ENCODE measurements at regions not wholly inside any gene's neighbourhood (a gene's known extent, or its start where the extent isn't known, plus 50 kb on each side); places are given as distances from the start of the nearest gene placed in this dataset.
"Not testable (repeated sequence)": the region's sequence is repeated elsewhere in the genome, so short reads cannot be mapped to it uniquely, and the experiment has no call there.

DNA sequence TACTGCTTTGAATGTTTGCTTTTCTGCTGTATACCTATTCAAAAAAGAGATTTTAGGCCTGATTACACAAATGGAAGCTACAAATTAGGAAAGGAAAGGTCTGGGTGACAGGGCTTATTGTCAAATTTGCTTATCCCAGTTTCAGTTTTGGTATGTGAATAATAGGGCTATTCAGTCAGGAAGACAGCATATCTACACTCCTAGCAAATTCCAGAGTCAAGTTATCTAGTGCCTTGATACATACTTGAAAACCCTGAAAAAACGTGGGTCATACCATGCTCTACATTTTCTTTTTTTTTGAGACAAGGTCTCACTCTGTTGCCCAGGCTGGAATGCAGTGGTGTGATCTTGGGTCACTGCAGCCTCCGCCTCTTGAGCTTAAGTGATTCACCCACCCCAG, 59.2 kb upstream of the CCDC180 start:
- DNase-seq (ENCODE audit: low read depth), result not testable (repeated sequence)

DNA sequence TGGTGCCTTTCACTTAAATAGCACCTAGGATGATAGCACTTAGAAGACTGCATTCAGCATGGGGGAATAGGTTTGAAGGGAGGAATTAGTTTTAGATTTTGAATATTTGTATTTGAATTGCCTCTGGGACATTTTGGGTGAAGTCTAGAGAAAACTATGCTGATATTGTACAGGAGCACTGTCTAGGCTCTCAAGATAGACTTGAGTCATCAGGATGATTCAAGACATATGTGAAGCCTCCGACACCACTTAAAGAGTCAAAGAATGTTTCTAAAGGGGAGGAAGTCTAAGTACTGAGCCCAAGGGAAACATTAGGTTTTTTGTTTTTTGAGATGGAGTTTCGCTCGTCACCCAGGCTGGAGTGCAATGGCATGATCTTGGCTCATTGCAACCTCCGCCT, 63.9 kb upstream of the CCDC180 start:
- no peak for DNase-seq (ENCODE audit: low read depth)

DNA sequence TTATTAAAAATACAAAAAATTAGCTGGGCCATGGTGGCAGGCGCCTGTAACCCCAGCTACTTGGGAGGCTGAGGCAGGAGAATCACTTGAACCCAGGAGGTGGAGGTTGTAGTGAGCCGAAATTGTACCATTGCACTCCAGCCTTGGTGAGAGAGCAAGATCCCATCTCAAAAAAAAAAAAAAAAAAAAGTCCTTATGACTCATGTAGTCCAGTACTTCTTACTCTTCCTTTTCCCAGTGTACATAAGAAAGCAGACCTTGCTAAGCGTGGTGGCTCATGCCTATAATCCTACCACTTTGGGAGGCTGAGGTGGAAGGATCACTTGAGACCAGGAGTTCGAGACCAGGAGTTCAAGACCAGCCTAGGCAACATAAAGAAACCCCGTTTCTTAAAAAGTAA, 66.0 kb upstream of the CCDC180 start:
- not testable (repeated sequence) for DNase-seq (ENCODE audit: low read depth)

- peak; percentile 58 for DNase-seq (ENCODE audit: low read depth)
Observed at GRCh38 chr9:97237951-97238889, 69.2 kb upstream of the CCDC180 start.

DNA sequence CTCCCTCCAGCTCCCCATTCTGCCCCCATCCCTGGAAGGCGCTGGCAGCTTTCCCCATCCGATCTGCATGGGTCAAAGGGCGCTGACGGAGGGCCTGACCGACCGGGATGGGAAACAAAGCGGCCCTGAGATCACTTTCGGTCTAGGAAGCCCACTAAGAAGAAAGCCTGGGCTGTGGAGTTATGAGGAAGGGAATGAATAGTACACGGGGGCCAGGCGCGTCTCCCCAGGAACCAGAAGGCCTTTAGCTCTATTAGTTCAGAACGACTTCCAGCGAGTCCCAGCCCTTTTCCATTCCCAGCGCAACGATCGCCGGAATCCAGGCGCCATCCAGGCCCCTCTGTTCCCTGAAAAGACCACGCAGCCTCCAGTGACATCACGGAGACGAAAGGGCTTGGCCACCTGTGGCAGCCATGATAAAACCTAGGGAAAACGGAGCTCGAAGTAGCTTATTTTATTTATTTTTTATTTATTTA, 70.1 kb upstream of the CCDC180 start:
- DNase-seq (ENCODE audit: low read depth), result no peak

GRCh38 chr9:97233009-97233400, 74.5 kb upstream of the CCDC180 start:
- not testable (repeated sequence) for DNase-seq (ENCODE audit: low read depth)

DNA sequence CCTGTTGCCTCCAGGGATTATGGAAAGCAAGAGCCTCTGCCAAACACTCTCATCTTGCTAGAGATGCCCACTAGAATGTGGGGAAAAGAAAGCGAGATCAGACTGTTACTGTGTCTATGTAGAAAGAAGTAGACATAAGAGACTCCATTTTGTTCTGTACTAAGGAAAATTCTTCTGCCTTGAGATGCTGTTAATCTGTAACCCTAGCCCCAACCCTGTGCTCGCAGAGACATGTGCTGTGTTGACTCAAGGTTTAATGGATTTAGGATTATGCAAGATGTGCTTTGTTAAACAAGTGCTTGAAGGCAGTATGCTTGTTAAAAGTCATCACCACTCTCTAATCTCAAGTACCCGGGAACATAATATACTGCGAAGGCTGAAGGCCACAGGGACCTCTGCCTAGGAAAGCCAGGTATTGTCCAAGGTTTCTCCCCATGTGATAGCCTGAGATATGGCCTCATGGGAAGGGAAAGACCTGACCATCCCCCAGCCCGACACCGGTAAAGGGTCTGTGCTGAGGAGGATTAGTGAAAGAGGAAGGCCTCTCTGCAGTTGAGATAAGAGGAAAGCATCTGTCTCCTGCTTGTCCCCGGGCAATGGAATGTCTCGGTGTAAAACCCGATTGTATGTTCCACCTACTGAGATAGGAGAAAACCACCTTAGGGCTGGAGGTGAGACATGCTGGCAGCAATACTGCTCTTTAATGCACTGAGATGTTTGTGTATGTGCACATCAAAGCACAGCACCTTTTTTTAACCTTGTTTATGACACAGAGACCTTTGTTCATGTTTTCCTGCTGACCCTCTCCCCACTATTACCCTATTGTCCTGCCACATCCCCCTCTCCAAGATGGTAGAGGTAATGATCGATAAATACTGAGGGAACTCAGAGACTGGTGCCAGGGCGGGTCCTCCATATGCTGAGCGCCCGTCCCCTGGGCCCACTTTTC, 75.1 kb upstream of the CCDC180 start:
- DNase-seq (ENCODE audit: low read depth), result not testable (repeated sequence)

DNA sequence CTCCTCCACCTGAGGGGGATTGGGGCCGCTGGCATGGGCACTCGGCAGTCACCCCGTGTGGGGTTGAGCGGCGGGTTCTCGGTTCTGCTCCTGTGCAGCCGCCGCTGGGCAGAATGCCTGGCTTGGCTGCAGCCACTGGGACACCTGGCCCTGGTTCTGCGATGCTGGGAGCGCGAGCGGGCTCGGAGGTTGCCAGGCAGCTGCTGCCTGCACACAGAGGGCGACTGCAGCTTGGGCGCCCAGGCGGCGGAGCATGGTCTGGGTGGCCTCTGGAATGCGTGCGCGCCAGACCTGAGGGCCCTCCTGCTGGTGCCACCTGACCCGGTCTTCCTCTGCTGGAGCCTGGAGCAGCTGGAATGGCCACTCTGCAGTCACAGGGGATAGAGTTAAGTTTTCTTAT, 85.1 kb upstream of the CCDC180 start:
- not testable (repeated sequence) for DNase-seq (ENCODE audit: low read depth)

GRCh38 chr9:97221478-97222355, 85.7 kb upstream of the CCDC180 start:
- peak; percentile 41 for DNase-seq (ENCODE audit: low read depth)

- no peak for DNase-seq (ENCODE audit: low read depth)
Observed at GRCh38 chr9:97220894-97221477, 86.5 kb upstream of the CCDC180 start.

DNA sequence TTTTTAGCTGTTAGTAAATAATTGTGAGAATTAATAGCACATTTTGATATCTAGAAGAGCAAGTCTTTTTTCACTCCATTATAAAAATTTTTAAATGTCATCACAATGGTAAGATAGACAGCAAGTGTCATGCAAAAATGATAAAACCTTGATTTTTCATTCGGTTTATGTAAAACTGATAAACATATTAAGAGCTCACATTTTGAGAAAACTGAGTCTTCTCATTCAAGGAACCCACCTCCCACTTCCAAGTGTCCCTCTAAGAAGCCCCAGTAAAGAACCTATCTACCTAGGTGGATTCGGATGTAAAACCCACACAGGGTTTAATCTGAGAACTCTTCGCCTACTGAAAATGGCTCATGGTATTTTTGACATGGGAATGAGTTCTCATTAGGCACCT, 87.1 kb upstream of the CCDC180 start:
- DNase-seq (ENCODE audit: low read depth), result not testable (repeated sequence)

DNA sequence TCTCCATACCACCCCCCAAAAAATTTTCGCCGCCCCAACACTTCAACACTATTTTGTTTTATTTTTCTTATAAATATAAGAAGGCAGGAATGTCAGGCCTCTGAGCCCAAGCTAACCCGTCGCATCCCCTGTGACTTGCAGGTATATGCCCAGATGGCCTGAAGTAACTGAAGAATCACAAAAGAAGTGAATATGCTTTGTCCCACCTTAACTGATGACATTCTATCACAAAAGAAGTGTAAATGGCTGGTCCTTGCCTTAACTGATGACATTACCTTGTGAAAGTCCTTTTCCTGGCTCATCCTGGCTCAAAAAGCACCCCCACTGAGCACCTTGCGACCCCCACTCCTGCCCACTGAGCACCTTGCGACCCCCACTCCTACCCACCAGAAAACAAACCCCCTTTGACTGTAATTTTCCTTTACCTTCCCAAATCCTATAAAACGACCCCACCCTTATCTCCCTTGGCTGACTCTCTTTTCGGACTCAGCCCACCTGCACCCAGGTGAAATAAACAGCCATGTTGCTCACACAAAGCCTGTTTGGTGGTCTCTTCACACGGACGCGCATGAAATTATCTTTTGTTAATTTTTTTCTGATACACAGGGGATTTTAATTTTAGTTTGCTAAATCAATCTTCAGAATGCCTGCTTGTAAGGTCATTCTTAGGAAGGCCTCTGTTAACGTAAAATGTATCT, 87.9 kb upstream of the CCDC180 start:
- DNase-seq (ENCODE audit: low read depth), result not testable (repeated sequence)

GRCh38 chr9:97215127-97215526, 92.3 kb upstream of the CCDC180 start:
- not testable (repeated sequence) for DNase-seq (ENCODE audit: low read depth)

- DNase-seq (ENCODE audit: low read depth), result not testable (repeated sequence)
Observed at GRCh38 chr9:97214556-97214955, 92.9 kb upstream of the CCDC180 start.

DNA sequence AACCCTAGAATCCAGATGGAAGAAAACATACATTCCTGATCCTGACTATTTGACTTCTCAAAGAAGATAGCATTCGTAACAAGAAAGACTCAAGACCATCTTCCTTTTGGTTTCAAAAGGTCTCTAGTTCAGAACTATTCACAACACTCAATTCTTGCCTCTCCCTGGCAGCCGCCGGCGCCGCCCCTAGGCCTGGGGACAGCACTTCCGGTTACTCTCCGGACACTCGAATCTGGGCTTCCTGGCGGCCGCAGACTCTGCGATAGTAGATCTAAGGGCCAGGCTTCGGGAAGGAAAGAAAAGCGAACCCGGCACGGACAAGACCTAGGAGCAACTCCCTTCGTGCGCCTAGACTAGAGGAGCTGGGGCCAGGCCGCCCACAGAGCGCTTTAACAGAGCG, 107.8 kb upstream of the CCDC180 start:
- not testable (repeated sequence) for DNase-seq (ENCODE audit: low read depth)

DNA sequence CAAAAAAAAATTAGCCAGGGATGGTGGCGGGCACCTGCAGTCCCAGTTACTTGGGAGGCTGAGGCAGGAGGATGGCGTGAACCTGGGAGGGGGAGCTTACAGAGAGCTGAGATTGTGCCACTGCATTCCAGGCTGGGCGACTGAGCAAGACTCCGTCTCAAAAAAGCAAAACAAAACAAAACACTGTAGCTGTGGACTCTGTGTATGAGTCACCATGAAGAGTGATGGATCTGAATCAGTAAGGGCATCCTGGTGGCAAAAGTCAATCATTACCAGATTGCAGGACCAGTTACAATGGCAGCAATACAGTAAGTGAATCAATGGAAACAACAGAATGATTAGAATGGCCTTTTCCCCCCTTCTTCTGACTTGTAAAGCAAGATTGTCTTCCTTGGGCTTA, 113.7 kb upstream of the CCDC180 start:
- not testable (repeated sequence) for DNase-seq (ENCODE audit: low read depth)

- DNase-seq (ENCODE audit: low read depth), result no peak
Observed at GRCh38 chr9:97188545-97188944, 118.9 kb upstream of the CCDC180 start.

- DNase-seq (ENCODE audit: low read depth), result not testable (repeated sequence)
Observed at GRCh38 chr9:97187706-97188105, 119.8 kb upstream of the CCDC180 start.

GRCh38 chr9:97186493-97186892, 121.0 kb upstream of the CCDC180 start:
- DNase-seq (ENCODE audit: low read depth), result no peak

GRCh38 chr9:97182532-97182931, 124.9 kb upstream of the CCDC180 start:
- not testable (repeated sequence) for DNase-seq (ENCODE audit: low read depth)
